Activated CD4-positive, alpha-beta T cell treated with anti-CD3 and anti-CD28 coated beads, Interleukin-2, Interleukin-4, amounts not matched to agents 100 ng/mL and 50 ng/mL, durations not matched to agents 16 hours and 8 hours (primary cell): ENCODE measurements at regions not wholly inside any gene's neighbourhood (a gene's known extent, or its start where the extent isn't known, plus 50 kb on each side); places are given as distances from the start of the nearest gene placed in this dataset.
"Not testable (repeated sequence)": the region's sequence is repeated elsewhere in the genome, so short reads cannot be mapped to it uniquely, and the experiment has no call there.

Source experiments
- DNase-seq: peaks from one replicate; pipeline ENCODE4 v3.0.0-alpha.2; 2020; ENCODE audit warnings: low spot score

GRCh38 chr1:194705123-194705854 lies 1518.9 kb upstream of the B3GALT2 start:
- no peak for DNase-seq

GRCh38 chr1:194698908-194699318 lies 1512.5 kb upstream of the B3GALT2 start:
- DNase-seq: no peak

- DNase-seq: no peak
Observed at GRCh38 chr1:194693244-194693643, 1506.8 kb upstream of the B3GALT2 start.

- no peak for DNase-seq
Observed at GRCh38 chr1:194684636-194685035, 1498.2 kb upstream of the B3GALT2 start.

- no peak for DNase-seq
Observed at GRCh38 chr1:194658090-194658439, 1471.7 kb upstream of the B3GALT2 start.

GRCh38 chr1:194654956-194655355 lies 1468.5 kb upstream of the B3GALT2 start:
- DNase-seq: no peak

- no peak for DNase-seq
Observed at GRCh38 chr1:194653385-194653784, 1467.0 kb upstream of the B3GALT2 start.

GRCh38 chr1:194647118-194647517 lies 1460.7 kb upstream of the B3GALT2 start:
- no peak for DNase-seq

GRCh38 chr1:194644528-194644927 lies 1458.1 kb upstream of the B3GALT2 start:
- no peak for DNase-seq

- no peak for DNase-seq
Observed at GRCh38 chr1:194640322-194640721, 1453.9 kb upstream of the B3GALT2 start.

- no peak for DNase-seq
Observed at GRCh38 chr1:194629011-194629410, 1442.6 kb upstream of the B3GALT2 start.

- DNase-seq: no peak
Observed at GRCh38 chr1:194624833-194625232, 1438.4 kb upstream of the B3GALT2 start.

GRCh38 chr1:194618101-194618500 lies 1431.7 kb upstream of the B3GALT2 start:
- DNase-seq: no peak

- DNase-seq: not testable (repeated sequence)
Observed at GRCh38 chr1:194617272-194617671, 1430.9 kb upstream of the B3GALT2 start.

GRCh38 chr1:194616835-194617234 lies 1430.4 kb upstream of the B3GALT2 start:
- no peak for DNase-seq

- no peak for DNase-seq
Observed at GRCh38 chr1:194602184-194602583, 1415.8 kb upstream of the B3GALT2 start.

- no peak for DNase-seq
Observed at GRCh38 chr1:194600716-194601115, 1414.3 kb upstream of the B3GALT2 start.

- DNase-seq: no peak
Observed at GRCh38 chr1:194598098-194598497, 1411.7 kb upstream of the B3GALT2 start.

GRCh38 chr1:194586302-194586701 lies 1399.9 kb upstream of the B3GALT2 start:
- DNase-seq: no peak

GRCh38 chr1:194584052-194584451 lies 1397.6 kb upstream of the B3GALT2 start:
- DNase-seq: no peak

- DNase-seq: no peak
Observed at GRCh38 chr1:194570476-194570875, 1384.1 kb upstream of the B3GALT2 start.

GRCh38 chr1:194568610-194569009 lies 1382.2 kb upstream of the B3GALT2 start:
- no peak for DNase-seq

- DNase-seq: no peak
Observed at GRCh38 chr1:194548071-194548470, 1361.7 kb upstream of the B3GALT2 start.

- DNase-seq: no peak
Observed at GRCh38 chr1:194544012-194544411, 1357.6 kb upstream of the B3GALT2 start.
